ENCODE measurements at regions not wholly inside any gene's neighbourhood (a gene's known extent, or its start where the extent isn't known, plus 50 kb on each side); places are given as distances from the start of the nearest gene placed in this dataset.

GRCh38 chr12:115024531-115024930 is 340.6 kb upstream of the TBX3 start:
- Histone ChIP-seq H3K9ac (ENCODE audit: low read depth, low read length) (no peak overlapping the region), H3K27me3 (ENCODE audit: insufficient read depth, low read length) (no peaks in the 10 kb centered on the region; the same call in 1 of the 2 replicates)

DNA sequence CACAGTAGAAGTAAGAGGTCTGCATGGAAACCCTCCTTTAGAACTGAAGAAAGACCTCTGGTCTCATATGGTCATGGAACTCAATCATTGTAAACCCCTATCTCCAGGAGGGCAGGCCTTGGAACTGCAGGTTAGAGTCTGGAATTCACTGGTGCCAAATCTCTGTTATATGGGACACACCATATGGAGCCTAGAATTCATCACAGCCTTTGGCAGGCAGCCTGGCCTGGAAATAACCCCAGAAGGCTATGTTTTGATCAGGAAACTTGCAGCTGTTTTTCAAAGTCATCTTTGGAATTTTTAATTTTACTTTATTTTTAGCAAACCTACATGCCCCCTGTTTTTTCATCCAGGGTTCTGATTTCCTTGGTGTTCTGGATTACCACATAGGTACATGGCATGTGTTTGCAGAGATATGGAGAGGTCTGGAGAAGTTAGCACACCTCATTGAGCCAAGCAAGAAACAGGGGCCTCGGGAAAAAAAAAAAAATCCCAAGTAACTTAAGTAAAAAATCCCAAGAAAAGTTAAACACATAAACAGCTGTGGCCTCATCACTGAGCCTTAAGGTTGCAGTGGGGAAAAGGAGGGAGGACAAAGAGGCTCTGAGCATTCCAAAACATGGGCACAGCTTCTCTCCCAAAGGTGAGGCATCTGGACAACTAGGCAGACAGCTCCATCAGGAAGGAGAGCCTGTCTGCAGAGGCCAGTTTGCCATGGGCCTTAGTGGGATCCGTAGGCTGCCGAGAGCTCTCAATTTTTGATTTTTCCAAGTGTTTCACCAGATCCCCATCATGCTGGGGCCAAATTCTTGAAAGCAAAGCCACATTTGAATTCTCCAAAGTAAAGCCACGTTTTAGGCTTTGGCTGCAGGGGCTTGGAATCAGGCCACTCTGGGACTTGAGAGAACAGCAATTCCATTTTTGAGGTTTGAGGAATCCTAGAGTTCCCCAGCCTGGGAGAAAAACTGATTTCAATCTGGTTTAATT is 339.6 kb upstream of the TBX3 start:
- Histone ChIP-seq H3K9ac (ENCODE audit: low read depth, low read length) (no peak overlapping the region), H3K4me1 (ENCODE audit: insufficient read depth, low read length) (no peaks in the 10 kb centered on the region), H3K27ac (ENCODE audit: low read length) (no peak overlapping the region)

More at GRCh38 chr12:115024531-115024930, 340.6 kb upstream of the TBX3 start:
- H3K27ac ChIP-seq (ENCODE audit: low read length) = no peak overlapping the region
- no peak overlapping the region for H3K4me3 ChIP-seq (ENCODE audit: low read length)
- 0 out of 2 replicates have a peak, but pooled peaks cover 3% of the 10 kb centered on the region for H3K9me3 ChIP-seq (ENCODE audit: insufficient read depth, low read depth, low read length)
- no peaks in the 10 kb centered on the region for H3K4me1 ChIP-seq (ENCODE audit: insufficient read depth, low read length)
- H3K36me3 ChIP-seq (ENCODE audit: insufficient read depth, low read depth, low read length) = no peaks in the 10 kb centered on the region

DNA sequence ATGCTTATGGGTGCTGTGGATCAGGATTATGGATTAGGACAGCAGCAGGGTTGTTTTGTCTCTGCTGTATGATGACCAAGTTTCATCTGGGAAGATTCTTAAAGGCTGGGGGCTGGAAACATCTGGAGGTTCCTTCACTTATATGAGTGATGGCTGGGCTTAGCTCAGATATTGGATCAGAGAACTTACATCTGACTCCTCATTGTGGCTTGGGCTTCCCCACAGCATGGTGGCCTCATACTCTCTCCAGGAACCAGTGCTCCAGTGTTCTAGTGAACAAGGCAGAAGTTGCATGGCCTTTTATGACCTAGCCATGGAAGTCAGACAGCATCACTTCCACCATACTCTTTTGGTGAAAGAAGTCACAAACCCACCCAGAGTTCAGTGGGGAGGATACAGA is 336.1 kb upstream of the TBX3 start:
- H3K27me3 ChIP-seq (ENCODE audit: insufficient read depth, low read length) = no peaks in the 10 kb centered on the region
- peaks cover 3% of the 10 kb centered on the region; the same call in 1 of the 2 replicates for H3K9me3 ChIP-seq (ENCODE audit: insufficient read depth, low read depth, low read length)
- peaks cover 6% of the 10 kb centered on the region; the same call in 1 of the 2 replicates for H3K4me1 ChIP-seq (ENCODE audit: insufficient read depth, low read length)
- H3K27ac ChIP-seq (ENCODE audit: low read length) = no peak overlapping the region
- no peak overlapping the region for H3K9ac ChIP-seq (ENCODE audit: low read depth, low read length)
- H3K4me3 ChIP-seq (ENCODE audit: low read length) = no peak overlapping the region
- H3K36me3 ChIP-seq (ENCODE audit: insufficient read depth, low read depth, low read length) = no peaks in the 10 kb centered on the region

More for the DNA sequence above, 339.6 kb upstream of the TBX3 start:
- H3K4me3 ChIP-seq (ENCODE audit: low read length) = no peak overlapping the region
- 0 out of 2 replicates have a peak, but pooled peaks cover 3% of the 10 kb centered on the region for H3K9me3 ChIP-seq (ENCODE audit: insufficient read depth, low read depth, low read length)
- H3K27me3 ChIP-seq (ENCODE audit: insufficient read depth, low read length) = no peaks in the 10 kb centered on the region
- no peaks in the 10 kb centered on the region for H3K36me3 ChIP-seq (ENCODE audit: insufficient read depth, low read depth, low read length)

DNA sequence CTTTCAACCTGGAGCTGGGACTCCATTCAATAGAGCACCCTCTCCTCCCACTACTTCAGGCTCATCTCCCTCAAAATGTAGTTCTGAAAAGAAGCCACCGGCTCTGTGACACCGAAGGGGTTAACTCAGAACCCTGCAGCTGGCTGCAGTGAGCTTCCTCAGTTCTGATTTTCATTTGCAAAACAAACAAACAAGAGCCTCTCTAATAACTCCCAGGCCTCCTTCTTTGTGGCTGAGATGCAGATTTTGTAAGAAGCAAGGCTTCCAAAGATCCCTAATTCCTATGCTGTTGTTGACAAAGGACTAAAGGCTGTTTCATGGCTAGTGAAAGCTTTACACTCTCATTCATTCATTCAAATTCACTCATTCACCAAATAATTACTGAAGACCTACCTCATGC is 333.4 kb upstream of the TBX3 start:
- Histone ChIP-seq H3K27ac (ENCODE audit: low read length) (no peak overlapping the region), H3K27me3 (ENCODE audit: insufficient read depth, low read length) (no peaks in the 10 kb centered on the region), H3K4me1 (ENCODE audit: insufficient read depth, low read length) (peaks cover 6% of the 10 kb centered on the region; the same call in 1 of the 2 replicates), H3K9ac (ENCODE audit: low read depth, low read length) (no peak overlapping the region), H3K4me3 (ENCODE audit: low read length) (no peak overlapping the region), H3K36me3 (ENCODE audit: insufficient read depth, low read depth, low read length) (no peaks in the 10 kb centered on the region), H3K9me3 (ENCODE audit: insufficient read depth, low read depth, low read length) (peaks cover 3% of the 10 kb centered on the region; the same call in 1 of the 2 replicates)

DNA sequence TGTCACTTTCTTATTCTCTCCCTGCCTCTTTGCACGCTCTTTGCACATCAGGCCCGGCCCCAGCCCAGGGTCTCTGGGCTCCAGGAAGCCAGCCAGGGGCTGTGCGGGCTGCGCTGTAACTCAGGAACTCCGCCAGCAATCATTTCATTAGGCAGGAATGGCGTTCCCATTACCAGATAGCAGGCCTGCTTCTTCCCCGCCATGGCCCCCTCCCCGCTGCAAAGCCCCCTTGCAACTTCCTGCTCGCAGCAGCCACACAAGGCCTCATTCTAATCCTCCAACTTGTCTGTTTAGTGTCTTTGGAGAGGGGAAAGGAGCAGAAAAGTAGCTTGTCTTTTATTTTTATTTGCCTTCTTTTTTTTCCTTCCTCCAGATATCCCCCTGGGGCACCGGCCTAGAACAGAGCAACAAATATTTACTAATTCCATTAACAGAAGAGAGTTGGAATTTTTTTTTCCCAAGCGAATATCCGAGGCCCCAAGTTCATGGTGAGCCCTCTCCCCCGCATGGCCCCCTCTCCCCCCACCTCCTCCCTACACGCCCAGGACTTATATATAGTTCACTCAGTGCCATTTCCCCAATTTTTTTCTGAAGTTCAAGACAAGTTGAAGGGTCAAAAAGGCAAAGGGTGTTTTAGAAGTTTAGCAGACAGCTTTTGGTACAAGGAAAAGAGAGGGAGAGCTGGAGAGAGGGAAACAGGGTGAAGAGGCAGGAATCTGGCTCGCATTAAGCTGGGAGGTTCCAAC is 329.4 kb upstream of the TBX3 start:
- no peaks in the 10 kb centered on the region for H3K36me3 ChIP-seq (ENCODE audit: insufficient read depth, low read depth, low read length)
- H3K9me3 ChIP-seq (ENCODE audit: insufficient read depth, low read depth, low read length) = no peaks in the 10 kb centered on the region; the same call in 1 of the 2 replicates
- H3K27me3 ChIP-seq (ENCODE audit: insufficient read depth, low read length) = no peaks in the 10 kb centered on the region; the same call in 1 of the 2 replicates
- no peak overlapping the region for H3K4me3 ChIP-seq (ENCODE audit: low read length)
- H3K9ac ChIP-seq (ENCODE audit: low read depth, low read length) = no peak overlapping the region
- no peak overlapping the region for H3K27ac ChIP-seq (ENCODE audit: low read length)
- peaks cover 6% of the 10 kb centered on the region; the same call in 1 of the 2 replicates for H3K4me1 ChIP-seq (ENCODE audit: insufficient read depth, low read length)

- no peaks in the 10 kb centered on the region; the same call in 1 of the 2 replicates for H3K27me3 ChIP-seq (ENCODE audit: insufficient read depth, low read length)
- no peaks in the 10 kb centered on the region for H3K36me3 ChIP-seq (ENCODE audit: insufficient read depth, low read depth, low read length)
- no peak overlapping the region for H3K4me3 ChIP-seq (ENCODE audit: low read length)
- H3K9ac ChIP-seq (ENCODE audit: low read depth, low read length) = no peak overlapping the region
- no peak overlapping the region for H3K27ac ChIP-seq (ENCODE audit: low read length)
- H3K9me3 ChIP-seq (ENCODE audit: insufficient read depth, low read depth, low read length) = no peaks in the 10 kb centered on the region
- H3K4me1 ChIP-seq (ENCODE audit: insufficient read depth, low read length) = peaks cover 5% of the 10 kb centered on the region; the same call in 1 of the 2 replicates
Observed at GRCh38 chr12:115012861-115013235, 328.9 kb upstream of the TBX3 start.

- Histone ChIP-seq H3K36me3 (ENCODE audit: insufficient read depth, low read depth, low read length) (no peaks in the 10 kb centered on the region), H3K27me3 (ENCODE audit: insufficient read depth, low read length) (no peaks in the 10 kb centered on the region; the same call in 1 of the 2 replicates), H3K4me1 (ENCODE audit: insufficient read depth, low read length) (no peaks in the 10 kb centered on the region), H3K27ac (ENCODE audit: low read length) (no peak overlapping the region), H3K9ac (ENCODE audit: low read depth, low read length) (no peak overlapping the region), H3K4me3 (ENCODE audit: low read length) (no peak overlapping the region), H3K9me3 (ENCODE audit: insufficient read depth, low read depth, low read length) (no peaks in the 10 kb centered on the region)
Observed at GRCh38 chr12:115011703-115012102, 327.7 kb upstream of the TBX3 start.

DNA sequence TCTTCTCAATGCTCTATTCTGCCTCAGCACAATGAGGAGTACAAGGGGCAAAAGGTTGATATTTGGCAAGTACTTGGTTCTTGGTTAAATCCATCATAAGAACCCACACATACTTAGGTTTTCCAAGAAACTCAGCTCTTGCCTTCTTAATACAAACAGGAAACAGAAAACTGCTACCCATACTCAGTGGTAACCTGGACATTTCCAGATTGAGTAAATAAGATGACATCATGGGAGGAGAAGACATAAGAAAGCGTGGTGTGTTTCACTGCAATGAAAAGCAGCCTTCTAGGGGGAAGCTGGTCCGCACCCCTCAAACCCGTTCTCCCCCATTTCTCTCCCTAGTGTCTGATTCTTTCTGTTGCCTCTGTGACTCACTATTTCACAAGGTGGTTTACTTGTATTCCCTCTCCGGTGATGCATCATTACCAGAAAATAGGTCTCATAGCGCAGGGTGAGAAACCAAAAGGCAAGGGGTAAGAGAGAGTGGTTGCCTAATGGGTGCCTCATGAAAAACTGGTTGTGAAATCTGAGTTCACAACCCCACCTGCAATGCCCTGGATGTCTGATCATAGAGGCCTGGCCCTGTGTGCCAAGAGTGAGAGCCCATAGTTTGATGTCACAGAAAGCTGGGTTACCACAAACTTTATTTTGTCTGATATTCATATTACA is 326.5 kb upstream of the TBX3 start:
- Histone ChIP-seq H3K36me3 (ENCODE audit: insufficient read depth, low read depth, low read length) (no peaks in the 10 kb centered on the region), H3K4me3 (ENCODE audit: low read length) (no peak overlapping the region), H3K27ac (ENCODE audit: low read length) (no peak overlapping the region), H3K9me3 (ENCODE audit: insufficient read depth, low read depth, low read length) (no peaks in the 10 kb centered on the region), H3K27me3 (ENCODE audit: insufficient read depth, low read length) (no peaks in the 10 kb centered on the region; the same call in 1 of the 2 replicates), H3K9ac (ENCODE audit: low read depth, low read length) (no peak overlapping the region), H3K4me1 (ENCODE audit: insufficient read depth, low read length) (no peaks in the 10 kb centered on the region)

- H3K36me3 ChIP-seq (ENCODE audit: insufficient read depth, low read depth, low read length) = no peaks in the 10 kb centered on the region
- H3K4me1 ChIP-seq (ENCODE audit: insufficient read depth, low read length) = no peaks in the 10 kb centered on the region
- H3K9ac ChIP-seq (ENCODE audit: low read depth, low read length) = no peak overlapping the region
- H3K9me3 ChIP-seq (ENCODE audit: insufficient read depth, low read depth, low read length) = no peaks in the 10 kb centered on the region
- no peak overlapping the region for H3K4me3 ChIP-seq (ENCODE audit: low read length)
- no peak overlapping the region for H3K27ac ChIP-seq (ENCODE audit: low read length)
- H3K27me3 ChIP-seq (ENCODE audit: insufficient read depth, low read length) = no peaks in the 10 kb centered on the region; the same call in 1 of the 2 replicates
Observed at GRCh38 chr12:115008929-115009328, 325.0 kb upstream of the TBX3 start.

GRCh38 chr12:115004470-115005146 is 320.6 kb upstream of the TBX3 start:
- H3K4me3 ChIP-seq (ENCODE audit: low read length) = no peak overlapping the region
- H3K4me1 ChIP-seq (ENCODE audit: insufficient read depth, low read length) = peaks cover under 1% of the 10 kb centered on the region; the same call in 1 of the 2 replicates
- no peak overlapping the region for H3K9ac ChIP-seq (ENCODE audit: low read depth, low read length)
- H3K27me3 ChIP-seq (ENCODE audit: insufficient read depth, low read length) = no peaks in the 10 kb centered on the region
- no peaks in the 10 kb centered on the region for H3K9me3 ChIP-seq (ENCODE audit: insufficient read depth, low read depth, low read length)
- H3K27ac ChIP-seq (ENCODE audit: low read length) = no peak overlapping the region
- no peaks in the 10 kb centered on the region for H3K36me3 ChIP-seq (ENCODE audit: insufficient read depth, low read depth, low read length)

GRCh38 chr12:115002434-115002833 is 318.5 kb upstream of the TBX3 start:
- H3K27me3 ChIP-seq (ENCODE audit: insufficient read depth, low read length) = no peaks in the 10 kb centered on the region
- no peak overlapping the region for H3K4me3 ChIP-seq (ENCODE audit: low read length)
- H3K4me1 ChIP-seq (ENCODE audit: insufficient read depth, low read length) = peaks cover 2% of the 10 kb centered on the region; the same call in 1 of the 2 replicates
- H3K27ac ChIP-seq (ENCODE audit: low read length) = no peak overlapping the region
- no peak overlapping the region for H3K9ac ChIP-seq (ENCODE audit: low read depth, low read length)
- H3K36me3 ChIP-seq (ENCODE audit: insufficient read depth, low read depth, low read length) = no peaks in the 10 kb centered on the region
- no peaks in the 10 kb centered on the region for H3K9me3 ChIP-seq (ENCODE audit: insufficient read depth, low read depth, low read length)

Data from iPS-20b (cell line).